ENCODE measurements at regions not wholly inside any gene's neighbourhood (a gene's known extent, or its start where the extent isn't known, plus 50 kb on each side); places are given as distances from the start of the nearest gene placed in this dataset.

DNA sequence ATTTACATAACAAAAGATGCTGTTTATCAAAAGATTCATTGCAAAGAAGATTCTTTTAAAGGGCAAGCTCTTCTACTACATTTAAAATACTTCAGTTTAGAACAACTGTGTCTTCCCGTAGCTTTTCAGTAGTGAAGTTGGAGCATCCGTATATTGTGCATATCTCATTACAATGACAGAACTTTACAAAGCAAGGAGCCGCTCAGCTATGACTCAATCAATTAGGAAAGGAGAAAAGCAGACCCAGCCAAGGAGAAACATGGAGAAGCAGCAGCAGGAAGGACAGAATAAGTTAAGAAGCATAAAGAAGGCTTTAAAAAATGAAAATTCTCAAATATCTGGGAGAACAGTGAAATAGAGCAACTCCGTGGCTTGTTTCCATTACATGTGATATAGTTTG lies 132.6 kb upstream of the SMLR1 start:
- Histone ChIP-seq H4K20me1 (ENCODE audit: insufficient read depth, poor library complexity, severe bottlenecking) (no peaks in the 10 kb centered on the region), H3K9me3 (ENCODE audit: low read depth) (no peaks in the 10 kb centered on the region), H3K36me3 (replicated peaks; ENCODE audit: insufficient read depth, low read depth) (no peaks in the 10 kb centered on the region), H2AFZ (no peak overlapping the region), H3K79me2 (no peaks in the 10 kb centered on the region), H3K4me1 (ENCODE audit: insufficient read depth) (no peaks in the 10 kb centered on the region), H3K4me2 (no peak overlapping the region), H3K27ac (no peak overlapping the region), H3K27me3 (no peaks in the 10 kb centered on the region), H3K4me3 (no peak overlapping the region), H3K9me2 (replicated peaks; ENCODE audit: insufficient read depth) (no peaks in the 10 kb centered on the region)
- TF ChIP-seq, protein P1, sequence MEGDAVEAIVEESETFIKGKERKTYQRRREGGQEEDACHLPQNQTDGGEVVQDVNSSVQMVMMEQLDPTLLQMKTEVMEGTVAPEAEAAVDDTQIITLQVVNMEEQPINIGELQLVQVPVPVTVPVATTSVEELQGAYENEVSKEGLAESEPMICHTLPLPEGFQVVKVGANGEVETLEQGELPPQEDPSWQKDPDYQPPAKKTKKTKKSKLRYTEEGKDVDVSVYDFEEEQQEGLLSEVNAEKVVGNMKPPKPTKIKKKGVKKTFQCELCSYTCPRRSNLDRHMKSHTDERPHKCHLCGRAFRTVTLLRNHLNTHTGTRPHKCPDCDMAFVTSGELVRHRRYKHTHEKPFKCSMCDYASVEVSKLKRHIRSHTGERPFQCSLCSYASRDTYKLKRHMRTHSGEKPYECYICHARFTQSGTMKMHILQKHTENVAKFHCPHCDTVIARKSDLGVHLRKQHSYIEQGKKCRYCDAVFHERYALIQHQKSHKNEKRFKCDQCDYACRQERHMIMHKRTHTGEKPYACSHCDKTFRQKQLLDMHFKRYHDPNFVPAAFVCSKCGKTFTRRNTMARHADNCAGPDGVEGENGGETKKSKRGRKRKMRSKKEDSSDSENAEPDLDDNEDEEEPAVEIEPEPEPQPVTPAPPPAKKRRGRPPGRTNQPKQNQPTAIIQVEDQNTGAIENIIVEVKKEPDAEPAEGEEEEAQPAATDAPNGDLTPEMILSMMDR (IDR thresholded peaks at IDR 0.05; ENCODE audit: poor library complexity): no peak
- no peak for TF ChIP-seq EZH2phosphoT487 (IDR thresholded peaks at IDR 0.05; ENCODE audit: low read depth, severe bottlenecking, unreplicated experiment)
- TF ChIP-seq EZH2 (IDR thresholded peaks at IDR 0.05; ENCODE audit: borderline replicate concordance): no peak
- 83% methylated on average over 4 of the region's 4 CpGs for WGBS (ENCODE audit: low lambda C conversion rate, missing lambda C conversion rate)
- no peak for DNase-seq (ENCODE audit: low spot score)

DNA sequence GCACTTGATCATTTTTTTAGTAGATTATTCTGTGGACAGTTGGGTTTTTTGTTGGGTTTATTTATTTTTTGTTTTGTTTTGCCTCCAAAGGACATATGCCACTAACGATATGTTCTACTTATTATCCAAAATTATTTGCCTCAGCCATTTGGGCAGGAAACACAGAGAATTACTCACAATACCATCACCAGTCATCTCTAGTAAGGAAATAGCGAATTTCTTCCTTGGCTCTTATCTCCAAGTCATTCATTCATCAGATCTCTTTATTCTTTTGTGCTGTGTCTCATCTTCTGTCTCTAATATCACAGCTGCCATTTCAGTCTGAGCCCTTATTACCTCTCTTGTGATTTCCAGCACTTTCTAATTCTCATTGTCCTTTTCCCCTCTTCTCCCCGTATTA lies 130.4 kb upstream of the SMLR1 start:
- Histone ChIP-seq H3K79me2 (no peaks in the 10 kb centered on the region), H2AFZ (no peak overlapping the region), H3K36me3 (replicated peaks; ENCODE audit: insufficient read depth, low read depth) (no peaks in the 10 kb centered on the region), H4K20me1 (ENCODE audit: insufficient read depth, poor library complexity, severe bottlenecking) (no peaks in the 10 kb centered on the region), H3K4me3 (no peak overlapping the region), H3K9me2 (replicated peaks; ENCODE audit: insufficient read depth) (no peaks in the 10 kb centered on the region), H3K4me1 (ENCODE audit: insufficient read depth) (no peaks in the 10 kb centered on the region), H3K4me2 (no peak overlapping the region), H3K27me3 (no peaks in the 10 kb centered on the region), H3K27ac (no peak overlapping the region), H3K9me3 (ENCODE audit: low read depth) (no peaks in the 10 kb centered on the region)
- TF ChIP-seq EZH2phosphoT487 (IDR thresholded peaks at IDR 0.05; ENCODE audit: low read depth, severe bottlenecking, unreplicated experiment) (no peak), EZH2 (IDR thresholded peaks at IDR 0.05; ENCODE audit: borderline replicate concordance) (no peak)
- TF ChIP-seq, protein P1 (IDR thresholded peaks at IDR 0.05; ENCODE audit: poor library complexity): no peak
- WGBS (ENCODE audit: low lambda C conversion rate, missing lambda C conversion rate): 86% methylated on average over 3 of the region's 3 CpGs
- no peak for DNase-seq (ENCODE audit: low spot score)

DNA sequence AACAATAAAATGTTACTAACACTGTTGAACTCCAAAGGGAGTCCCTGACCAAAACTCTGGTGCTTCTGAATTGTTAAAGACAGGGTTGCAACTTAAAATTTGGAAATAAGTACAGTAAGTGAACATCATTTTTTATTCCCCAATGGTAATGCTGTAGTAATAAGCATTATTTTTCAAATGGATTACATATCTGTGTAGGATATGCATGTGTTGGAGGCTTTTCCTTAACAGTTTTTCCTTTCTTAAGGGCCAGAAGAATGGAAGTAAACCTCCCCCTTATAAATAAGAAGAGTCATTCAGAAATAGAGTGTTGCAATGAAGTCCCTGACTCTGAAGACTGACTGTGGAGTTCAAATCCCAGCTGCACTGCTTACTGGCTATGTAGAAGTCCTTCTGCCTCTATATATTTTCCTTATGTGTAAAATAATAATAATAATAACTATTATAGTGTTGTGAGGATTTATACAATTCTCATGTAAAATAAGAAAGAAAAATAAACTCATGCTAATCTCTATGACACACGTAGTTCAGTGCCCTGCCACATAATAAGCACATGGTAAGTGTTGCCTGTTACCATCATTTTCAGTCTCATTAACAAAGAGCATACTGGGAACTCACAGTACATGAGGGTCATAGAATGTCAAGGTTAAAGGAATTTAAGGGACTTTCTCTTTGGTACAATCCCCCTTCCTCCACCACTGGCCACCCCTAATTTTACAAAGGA lies 129.8 kb upstream of the SMLR1 start:
- H2AFZ ChIP-seq: no peak overlapping the region
- H3K9me3 ChIP-seq (ENCODE audit: low read depth): no peaks in the 10 kb centered on the region
- no peaks in the 10 kb centered on the region for H3K79me2 ChIP-seq
- H3K27ac ChIP-seq: no peak overlapping the region
- DNase-seq (ENCODE audit: low spot score): no peak
- no peak for TF ChIP-seq EZH2phosphoT487 (IDR thresholded peaks at IDR 0.05; ENCODE audit: low read depth, severe bottlenecking, unreplicated experiment)
- TF ChIP-seq, protein P1 (IDR thresholded peaks at IDR 0.05; ENCODE audit: poor library complexity): no peak
- no peak for TF ChIP-seq EZH2 (IDR thresholded peaks at IDR 0.05; ENCODE audit: borderline replicate concordance)
- 25% methylated on average over 1 of the region's 1 CpG for WGBS (ENCODE audit: low lambda C conversion rate, missing lambda C conversion rate)
- H3K4me2 ChIP-seq: peak overlapping the region; percentile 55
- H4K20me1 ChIP-seq (ENCODE audit: insufficient read depth, poor library complexity, severe bottlenecking): no peaks in the 10 kb centered on the region
- no peaks in the 10 kb centered on the region for H3K36me3 ChIP-seq (replicated peaks; ENCODE audit: insufficient read depth, low read depth)
- no peaks in the 10 kb centered on the region for H3K4me1 ChIP-seq (ENCODE audit: insufficient read depth)
- H3K4me3 ChIP-seq: no peak overlapping the region
- no peaks in the 10 kb centered on the region for H3K27me3 ChIP-seq
- H3K9me2 ChIP-seq (replicated peaks; ENCODE audit: insufficient read depth): no peaks in the 10 kb centered on the region
